ENCODE measurements at regions not wholly inside any gene's neighbourhood (a gene's known extent, or its start where the extent isn't known, plus 50 kb on each side); places are given as distances from the start of the nearest gene placed in this dataset.

DNA sequence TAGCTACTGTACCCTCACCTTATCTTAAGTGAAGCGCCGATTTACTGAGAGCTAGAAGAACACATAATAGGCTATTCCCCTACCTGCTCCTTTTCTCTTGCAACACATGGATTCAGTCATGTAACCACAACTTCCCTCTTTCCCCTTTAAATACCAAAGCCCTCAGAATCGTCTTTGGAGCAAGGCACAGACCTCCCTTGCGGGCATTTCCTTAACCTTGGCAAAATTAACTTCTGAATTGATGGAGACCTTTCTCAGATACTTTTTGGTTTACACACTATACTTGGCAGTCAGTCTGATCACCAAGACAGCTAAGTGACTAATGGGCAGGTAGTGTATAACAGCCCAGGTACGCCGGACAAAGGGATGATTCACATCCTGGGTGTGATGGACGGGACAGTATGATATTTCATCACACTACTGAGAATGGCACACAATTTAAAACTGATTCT lies 72.7 kb upstream of the SEC61G start:
- TF ChIP-seq, protein P1, sequence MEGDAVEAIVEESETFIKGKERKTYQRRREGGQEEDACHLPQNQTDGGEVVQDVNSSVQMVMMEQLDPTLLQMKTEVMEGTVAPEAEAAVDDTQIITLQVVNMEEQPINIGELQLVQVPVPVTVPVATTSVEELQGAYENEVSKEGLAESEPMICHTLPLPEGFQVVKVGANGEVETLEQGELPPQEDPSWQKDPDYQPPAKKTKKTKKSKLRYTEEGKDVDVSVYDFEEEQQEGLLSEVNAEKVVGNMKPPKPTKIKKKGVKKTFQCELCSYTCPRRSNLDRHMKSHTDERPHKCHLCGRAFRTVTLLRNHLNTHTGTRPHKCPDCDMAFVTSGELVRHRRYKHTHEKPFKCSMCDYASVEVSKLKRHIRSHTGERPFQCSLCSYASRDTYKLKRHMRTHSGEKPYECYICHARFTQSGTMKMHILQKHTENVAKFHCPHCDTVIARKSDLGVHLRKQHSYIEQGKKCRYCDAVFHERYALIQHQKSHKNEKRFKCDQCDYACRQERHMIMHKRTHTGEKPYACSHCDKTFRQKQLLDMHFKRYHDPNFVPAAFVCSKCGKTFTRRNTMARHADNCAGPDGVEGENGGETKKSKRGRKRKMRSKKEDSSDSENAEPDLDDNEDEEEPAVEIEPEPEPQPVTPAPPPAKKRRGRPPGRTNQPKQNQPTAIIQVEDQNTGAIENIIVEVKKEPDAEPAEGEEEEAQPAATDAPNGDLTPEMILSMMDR (IDR thresholded peaks at IDR 0.05): no peak
- no peak for TF ChIP-seq POLR2A (IDR thresholded peaks at IDR 0.05; ENCODE audit: low read depth)
- TF ChIP-seq POLR2AphosphoS5 (IDR thresholded peaks at IDR 0.05): no peak
